ENCODE measurements at regions not wholly inside any gene's neighbourhood (a gene's known extent, or its start where the extent isn't known, plus 50 kb on each side); places are given as distances from the start of the nearest gene placed in this dataset.
"Not testable (repeated sequence)": the region's sequence is repeated elsewhere in the genome, so short reads cannot be mapped to it uniquely, and the experiment has no call there.

- H3K9me3 Mint-ChIP-seq, result no peaks in the 10 kb centered on the region
- H3K4me1 Mint-ChIP-seq, result no peaks in the 10 kb centered on the region
- no peaks in the 10 kb centered on the region for H3K36me3 Mint-ChIP-seq
- H3K27me3 Mint-ChIP-seq, result no peaks in the 10 kb centered on the region
- no peak overlapping the region for H3K27ac Mint-ChIP-seq
- ATAC-seq (ENCODE audit: low read depth in 2 of 2) (no peak), DNase-seq (no peak)
- H3K4me3 Mint-ChIP-seq, result peak overlapping the region in 1 of 8 donors; percentile 35
Measured at GRCh38 chr5:57429513-57430120, 53.0 kb downstream of the ACTBL2 start.

DNA sequence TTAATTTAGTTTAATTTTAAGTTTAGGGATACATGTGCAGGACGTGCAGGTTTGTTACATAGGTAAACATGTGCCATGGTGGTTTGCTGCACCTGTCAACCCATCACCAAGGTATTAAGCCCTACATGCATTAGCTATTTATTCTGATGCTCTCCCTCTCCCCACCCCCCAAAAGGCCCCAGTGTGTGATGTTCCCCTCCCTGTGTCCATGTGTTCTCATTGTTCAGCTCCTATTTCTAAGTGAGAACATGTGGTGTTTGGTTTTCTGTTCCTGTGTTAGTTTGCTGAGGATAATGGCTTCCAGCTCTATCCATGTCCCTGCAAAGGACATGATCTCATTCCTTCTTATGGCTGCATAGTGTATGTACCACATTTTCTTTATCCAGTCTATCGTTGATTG is 53.6 kb downstream of the ACTBL2 start:
- H3K36me3 Mint-ChIP-seq; H3K27me3 Mint-ChIP-seq; DNase-seq; ATAC-seq (ENCODE audit: low read depth in 2 of 2); H3K4me3 Mint-ChIP-seq; H3K9me3 Mint-ChIP-seq; H3K4me1 Mint-ChIP-seq; H3K27ac Mint-ChIP-seq: not testable (repeated sequence)

DNA sequence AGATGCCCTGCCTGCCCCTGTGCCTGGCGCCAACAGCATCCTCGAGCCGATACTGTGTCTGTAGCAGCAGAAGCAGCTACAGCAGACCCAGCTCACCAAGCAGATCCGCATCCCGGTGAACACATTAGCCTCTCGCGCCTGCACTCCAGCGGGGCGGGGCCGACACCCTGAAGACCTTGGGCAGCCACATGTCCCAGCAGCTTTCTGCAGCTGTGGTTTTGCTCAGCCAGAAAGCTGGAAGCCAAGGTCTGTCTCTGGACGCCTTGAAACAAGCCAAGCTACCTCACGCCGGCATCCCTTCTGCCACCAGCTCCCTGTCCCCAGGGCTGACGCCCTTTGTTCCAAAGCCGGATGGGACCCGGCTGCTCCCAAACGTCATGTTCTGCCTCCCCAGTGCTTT is 59.6 kb downstream of the ACTBL2 start:
- ATAC-seq (ENCODE audit: low read depth in 2 of 2) (no peak), DNase-seq (no peak)
- Mint-ChIP-seq H3K4me1 (no peaks in the 10 kb centered on the region), H3K4me3 (no peak overlapping the region), H3K9me3 (no peaks in the 10 kb centered on the region), H3K27me3 (no peaks in the 10 kb centered on the region), H3K36me3 (no peaks in the 10 kb centered on the region), H3K27ac (no peak overlapping the region)

- Mint-ChIP-seq H3K27ac (no peak overlapping the region), H3K4me3 (no peak overlapping the region), H3K9me3 (no peaks in the 10 kb centered on the region), H3K36me3 (no peaks in the 10 kb centered on the region), H3K27me3 (no peaks in the 10 kb centered on the region), H3K4me1 (no peaks in the 10 kb centered on the region)
- no peak for DNase-seq
- ATAC-seq (ENCODE audit: low read depth in 2 of 2), result no peak
Measured at GRCh38 chr5:57422341-57422740, 60.3 kb downstream of the ACTBL2 start.

DNA sequence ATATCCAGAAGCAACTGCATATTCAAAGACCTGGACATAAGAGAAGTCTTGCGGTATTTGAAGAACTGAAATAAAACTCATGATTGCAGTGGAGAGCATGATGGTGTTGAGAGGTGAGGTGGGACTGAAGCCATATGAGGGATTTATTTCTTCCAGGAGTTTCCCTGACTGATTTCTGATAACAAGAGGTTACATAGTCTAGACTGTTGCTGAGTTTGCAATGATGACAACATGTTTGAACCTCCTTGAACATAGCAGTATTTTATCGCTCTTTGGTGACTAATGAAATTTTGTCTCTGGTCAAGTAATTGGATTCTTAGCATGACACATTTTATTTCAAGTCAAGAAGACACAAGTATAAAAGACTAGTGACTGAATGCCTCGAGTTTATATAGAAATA is 61.8 kb downstream of the ACTBL2 start:
- H3K4me1 Mint-ChIP-seq, result peaks cover 0 to 4% (median 0%) of the 10 kb centered on the region in 3 donors
- H3K4me3 Mint-ChIP-seq, result no peak overlapping the region
- no peak for ATAC-seq (ENCODE audit: low read depth in 2 of 2)
- no peaks in the 10 kb centered on the region for H3K9me3 Mint-ChIP-seq
- DNase-seq, result no peak
- no peaks in the 10 kb centered on the region for H3K36me3 Mint-ChIP-seq
- no peak overlapping the region for H3K27ac Mint-ChIP-seq
- H3K27me3 Mint-ChIP-seq, result peaks cover 0 to 8% (median 0%) of the 10 kb centered on the region in 3 donors

DNA sequence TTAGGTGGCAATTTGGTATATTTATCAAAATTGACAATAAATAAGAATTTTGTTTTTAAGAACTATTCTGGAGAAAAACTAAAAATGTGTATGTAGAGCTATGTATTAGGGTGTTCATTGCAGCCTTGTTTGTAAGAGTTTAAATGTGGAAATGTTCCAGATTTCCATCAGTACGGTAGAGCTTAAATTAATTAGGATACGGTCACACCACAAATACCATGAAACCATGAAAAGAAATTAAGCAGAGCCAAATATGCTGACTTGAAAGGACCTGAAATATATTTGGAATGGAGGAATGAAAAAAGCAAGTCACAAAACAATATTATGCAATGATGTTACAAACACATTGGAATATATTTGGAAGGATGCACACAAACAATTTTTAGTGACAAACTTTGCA is 64.6 kb downstream of the ACTBL2 start:
- DNase-seq (no peak), ATAC-seq (ENCODE audit: low read depth in 2 of 2) (no peak)
- Mint-ChIP-seq H3K9me3 (no peaks in the 10 kb centered on the region), H3K4me1 (peaks cover 0 to 4% (median 0%) of the 10 kb centered on the region in 3 donors), H3K27me3 (peaks cover 0 to 8% (median 0%) of the 10 kb centered on the region in 3 donors), H3K4me3 (no peak overlapping the region), H3K27ac (no peak overlapping the region), H3K36me3 (no peaks in the 10 kb centered on the region)

DNA sequence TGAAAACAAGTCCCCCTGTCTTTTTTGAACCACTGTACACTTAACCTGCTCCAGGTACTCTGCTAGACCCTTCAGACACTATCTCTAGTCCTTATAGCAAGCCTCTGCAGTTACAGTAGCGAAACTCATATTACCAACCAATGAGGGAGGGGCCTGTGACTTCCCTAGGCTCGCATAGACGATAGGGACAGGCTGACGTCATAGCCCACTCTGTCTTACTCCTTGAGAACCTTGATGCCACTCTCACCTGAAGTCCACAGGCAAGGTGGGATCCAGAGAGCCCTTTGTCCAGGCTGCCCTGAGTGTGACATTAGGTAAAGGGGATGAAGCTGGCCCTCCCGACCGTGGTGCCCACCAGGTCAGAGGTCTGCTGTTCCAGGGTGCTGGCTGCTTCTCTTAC is 65.3 kb downstream of the ACTBL2 start:
- no peak overlapping the region for H3K4me3 Mint-ChIP-seq
- ATAC-seq (ENCODE audit: low read depth in 2 of 2) (no peak), DNase-seq (no peak)
- no peaks in the 10 kb centered on the region for H3K36me3 Mint-ChIP-seq
- H3K9me3 Mint-ChIP-seq, result no peaks in the 10 kb centered on the region
- H3K27me3 Mint-ChIP-seq, result peaks cover 0 to 8% (median 0%) of the 10 kb centered on the region in 3 donors
- peaks cover 0 to 4% (median 0%) of the 10 kb centered on the region in 3 donors for H3K4me1 Mint-ChIP-seq
- H3K27ac Mint-ChIP-seq, result no peak overlapping the region

DNA sequence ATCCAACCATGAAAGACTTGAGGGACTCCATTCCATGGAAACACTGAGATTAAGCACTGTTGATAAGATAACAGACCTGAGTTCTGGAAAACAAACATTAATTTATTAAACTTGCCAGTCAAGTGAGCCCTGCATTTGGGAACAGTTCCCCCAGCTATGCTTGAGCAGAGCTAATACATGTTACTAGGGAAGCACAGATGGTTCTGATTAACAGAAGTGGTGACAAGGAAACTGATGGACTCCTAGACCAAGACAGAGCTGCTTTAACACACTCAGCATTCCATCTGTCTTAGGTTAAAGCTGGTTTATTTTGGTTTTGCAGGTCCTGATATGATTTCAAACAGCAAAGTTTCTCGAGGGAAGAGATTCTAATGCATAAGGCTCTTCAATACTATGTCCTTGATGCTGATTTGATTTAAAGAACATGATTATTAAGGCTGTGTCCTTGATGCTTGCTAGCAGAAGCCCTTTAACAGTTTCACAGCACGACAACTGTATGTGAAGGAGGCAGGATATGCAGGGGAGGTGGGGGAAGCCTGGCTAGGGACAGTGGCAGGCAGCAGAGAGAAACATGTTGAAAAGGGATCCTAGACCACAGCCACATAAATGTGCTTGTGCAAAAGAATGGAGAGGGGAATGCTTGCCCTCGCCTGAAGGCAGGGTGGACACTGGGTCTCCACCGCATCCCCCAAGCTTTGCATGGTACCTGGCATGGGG is 66.2 kb downstream of the ACTBL2 start:
- no peak for DNase-seq
- Mint-ChIP-seq H3K27me3 (peaks cover 0 to 8% (median 0%) of the 10 kb centered on the region in 3 donors), H3K27ac (no peak overlapping the region), H3K4me3 (no peak overlapping the region), H3K9me3 (no peaks in the 10 kb centered on the region), H3K36me3 (no peaks in the 10 kb centered on the region), H3K4me1 (peaks cover 0 to 4% (median 0%) of the 10 kb centered on the region in 3 donors)
- no peak for ATAC-seq (ENCODE audit: low read depth in 2 of 2)

- H3K27ac Mint-ChIP-seq, result no peak overlapping the region
Measured at GRCh38 chr5:57414857-57415256, 67.8 kb downstream of the ACTBL2 start.

GRCh38 chr5:57414191-57414590 is 68.4 kb downstream of the ACTBL2 start:
- peaks cover 0 to 8% (median 0%) of the 10 kb centered on the region in 3 donors for H3K27me3 Mint-ChIP-seq
- no peak for ATAC-seq (ENCODE audit: low read depth in 2 of 2)

More at GRCh38 chr5:57414857-57415256, 67.8 kb downstream of the ACTBL2 start:
- ATAC-seq (ENCODE audit: low read depth in 2 of 2), result no peak
- Mint-ChIP-seq H3K27me3 (peaks cover 0 to 8% (median 0%) of the 10 kb centered on the region in 3 donors), H3K9me3 (no peaks in the 10 kb centered on the region), H3K4me1 (peaks cover 0 to 4% (median 0%) of the 10 kb centered on the region in 3 donors), H3K4me3 (no peak overlapping the region), H3K36me3 (no peaks in the 10 kb centered on the region)
- no peak for DNase-seq

GRCh38 chr5:57413145-57413544 is 69.5 kb downstream of the ACTBL2 start:
- DNase-seq (no peak), ATAC-seq (ENCODE audit: low read depth in 2 of 2) (no peak)
- Mint-ChIP-seq H3K27me3 (peaks cover 0 to 8% (median 0%) of the 10 kb centered on the region in 3 donors), H3K4me1 (peaks cover 0 to 4% (median 0%) of the 10 kb centered on the region in 3 donors), H3K36me3 (no peaks in the 10 kb centered on the region), H3K4me3 (no peak overlapping the region), H3K27ac (no peak overlapping the region), H3K9me3 (no peaks in the 10 kb centered on the region)

More at GRCh38 chr5:57414191-57414590, 68.4 kb downstream of the ACTBL2 start:
- Mint-ChIP-seq H3K9me3 (no peaks in the 10 kb centered on the region), H3K4me1 (peaks cover 0 to 4% (median 0%) of the 10 kb centered on the region in 3 donors), H3K27ac (no peak overlapping the region), H3K4me3 (no peak overlapping the region), H3K36me3 (no peaks in the 10 kb centered on the region)
- DNase-seq, result no peak

GRCh38 chr5:57412680-57413079 is 69.9 kb downstream of the ACTBL2 start:
- H3K4me1 Mint-ChIP-seq, result peaks cover 0 to 4% (median 0%) of the 10 kb centered on the region in 3 donors
- no peaks in the 10 kb centered on the region for H3K9me3 Mint-ChIP-seq
- H3K4me3 Mint-ChIP-seq, result no peak overlapping the region
- H3K27me3 Mint-ChIP-seq, result peaks cover 0 to 8% (median 0%) of the 10 kb centered on the region in 3 donors
- DNase-seq (no peak), ATAC-seq (ENCODE audit: low read depth in 2 of 2) (no peak)
- no peaks in the 10 kb centered on the region for H3K36me3 Mint-ChIP-seq
- no peak overlapping the region for H3K27ac Mint-ChIP-seq

DNA sequence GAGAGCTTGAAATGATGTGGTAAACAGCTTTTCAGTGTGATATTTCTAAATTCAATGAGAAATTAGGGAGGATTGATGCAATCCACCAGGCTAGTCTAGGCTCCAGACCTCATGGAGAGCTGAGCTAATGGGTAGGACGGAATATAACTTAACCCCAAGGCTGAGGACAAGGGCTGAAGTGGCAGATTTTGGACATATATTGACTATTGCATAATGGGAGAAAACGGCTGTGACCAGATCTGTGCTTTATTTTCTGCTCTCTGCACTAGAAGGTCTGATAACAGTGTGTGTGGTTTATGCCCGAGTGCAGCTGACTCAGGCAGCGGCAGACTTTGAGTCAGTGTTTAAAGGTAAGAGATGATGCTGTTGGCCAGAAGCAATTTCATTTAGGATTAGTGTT is 70.6 kb downstream of the ACTBL2 start:
- H3K36me3 Mint-ChIP-seq, result no peaks in the 10 kb centered on the region
- no peaks in the 10 kb centered on the region for H3K9me3 Mint-ChIP-seq
- peaks cover 0 to 4% (median 0%) of the 10 kb centered on the region in 3 donors for H3K4me1 Mint-ChIP-seq
- no peak overlapping the region for H3K4me3 Mint-ChIP-seq
- DNase-seq (no peak), ATAC-seq (ENCODE audit: low read depth in 2 of 2) (no peak)
- H3K27ac Mint-ChIP-seq, result no peak overlapping the region
- H3K27me3 Mint-ChIP-seq, result peaks cover 0 to 8% (median 0%) of the 10 kb centered on the region in 3 donors
